Prostate gland (tissue), 2 donors: ENCODE measurements at regions not wholly inside any gene's neighbourhood (a gene's known extent, or its start where the extent isn't known, plus 50 kb on each side); places are given as distances from the start of the nearest gene placed in this dataset.

Experiments used
- POLR2A ChIP-seq: fragments of 450-650 bp; IDR thresholded peaks from one replicate; pipeline ENCODE4 v1.6.1; 2016; ENCODE audit warnings: antibody characterized with exemption, mild to moderate bottlenecking
- POLR2AphosphoS5 ChIP-seq: sonication (generic); formaldehyde crosslinking; IDR thresholded peaks from one replicate; pipeline ENCODE4 v1.6.1; 2017; ENCODE audit warnings: antibody characterized with exemption
- TF ChIP-seq, protein P1 (sequence below), 4 experiments: fragments of 200-600 bp in 2 of 4; fragments of 450-650 bp in 2 of 4; sonication (generic) in 2 of 4; IDR thresholded peaks; 1 replicate in 3 of 4; 2 replicates in 1 of 4; pipeline ENCODE4 v1.5.1; 2016 to 2019; ENCODE audit warnings: antibody characterized with exemption in 4 of 4, mild to moderate bottlenecking in 2 of 4, moderate library complexity in 2 of 4

DNA sequence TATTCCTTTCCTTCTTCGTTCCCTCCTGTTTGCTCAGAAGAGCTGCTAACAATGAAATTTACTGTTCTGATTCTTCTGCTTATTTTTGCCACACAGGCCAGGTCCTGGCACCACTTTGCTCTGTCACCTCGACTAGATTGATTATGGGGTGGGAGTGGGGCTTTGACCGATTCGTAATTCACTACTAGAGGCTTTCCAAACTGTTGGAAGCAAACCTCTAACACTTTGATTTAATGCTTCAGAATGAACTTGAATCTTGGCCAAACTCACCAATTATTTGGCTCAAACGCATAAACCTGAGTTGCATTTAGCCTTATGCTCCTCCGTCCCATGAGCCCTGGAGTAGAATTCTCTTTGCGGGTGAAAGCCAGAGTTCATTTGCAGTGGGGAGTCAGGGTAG, 476.2 kb upstream of the FZD8 start:
- TF ChIP-seq POLR2AphosphoS5 = no peak
- TF ChIP-seq, protein P1, sequence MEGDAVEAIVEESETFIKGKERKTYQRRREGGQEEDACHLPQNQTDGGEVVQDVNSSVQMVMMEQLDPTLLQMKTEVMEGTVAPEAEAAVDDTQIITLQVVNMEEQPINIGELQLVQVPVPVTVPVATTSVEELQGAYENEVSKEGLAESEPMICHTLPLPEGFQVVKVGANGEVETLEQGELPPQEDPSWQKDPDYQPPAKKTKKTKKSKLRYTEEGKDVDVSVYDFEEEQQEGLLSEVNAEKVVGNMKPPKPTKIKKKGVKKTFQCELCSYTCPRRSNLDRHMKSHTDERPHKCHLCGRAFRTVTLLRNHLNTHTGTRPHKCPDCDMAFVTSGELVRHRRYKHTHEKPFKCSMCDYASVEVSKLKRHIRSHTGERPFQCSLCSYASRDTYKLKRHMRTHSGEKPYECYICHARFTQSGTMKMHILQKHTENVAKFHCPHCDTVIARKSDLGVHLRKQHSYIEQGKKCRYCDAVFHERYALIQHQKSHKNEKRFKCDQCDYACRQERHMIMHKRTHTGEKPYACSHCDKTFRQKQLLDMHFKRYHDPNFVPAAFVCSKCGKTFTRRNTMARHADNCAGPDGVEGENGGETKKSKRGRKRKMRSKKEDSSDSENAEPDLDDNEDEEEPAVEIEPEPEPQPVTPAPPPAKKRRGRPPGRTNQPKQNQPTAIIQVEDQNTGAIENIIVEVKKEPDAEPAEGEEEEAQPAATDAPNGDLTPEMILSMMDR (IDR thresholded peaks at IDR 0.05) = no peak
- no peak for TF ChIP-seq POLR2A
